Fibroblast of skin of right biceps (primary cell): ENCODE measurements at regions not wholly inside any gene's neighbourhood (a gene's known extent, or its start where the extent isn't known, plus 50 kb on each side); places are given as distances from the start of the nearest gene placed in this dataset.

Source experiments
- DNase-seq: peaks from one replicate; pipeline ENCODE4 v3.0.0-alpha.2; 2013

DNA sequence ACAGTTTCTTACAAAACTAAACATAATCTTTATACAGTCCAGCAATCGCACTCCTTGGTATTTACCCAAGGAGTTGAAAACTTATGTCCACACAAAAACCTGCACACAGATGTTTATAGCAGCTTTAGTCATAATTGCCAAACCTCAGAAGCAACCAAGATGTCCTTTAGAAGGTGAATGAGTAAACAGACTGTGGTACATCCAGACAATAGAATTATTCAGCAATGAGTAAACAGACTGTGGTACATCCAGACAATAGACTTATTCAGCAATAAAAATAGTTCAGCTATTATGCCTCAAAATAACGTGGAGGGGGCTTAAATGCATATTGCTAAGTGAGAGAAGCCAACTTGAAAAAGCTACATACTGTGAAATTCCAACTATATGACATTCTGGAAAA is 87.0 kb upstream of the GALNT2 start:
- no peak for DNase-seq

DNA sequence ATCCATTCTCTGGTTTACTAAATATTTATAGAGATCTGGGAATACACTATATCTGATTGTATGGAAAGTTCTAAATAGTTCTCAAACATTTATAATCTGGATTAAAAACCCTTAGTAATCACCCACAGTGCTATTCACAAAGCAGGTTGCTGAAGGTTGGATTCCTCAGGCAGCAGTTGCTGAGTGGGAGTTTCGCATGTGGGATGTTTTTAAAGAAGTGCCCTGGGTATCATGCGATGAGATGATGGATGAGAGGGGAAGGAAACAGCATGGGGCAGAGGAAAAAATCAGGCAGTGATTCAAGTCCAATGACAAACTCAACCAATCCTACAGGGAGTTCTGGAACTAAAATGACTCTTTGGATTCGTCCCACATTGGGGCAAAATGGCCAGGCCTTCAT is 85.3 kb upstream of the GALNT2 start:
- no peak for DNase-seq

DNA sequence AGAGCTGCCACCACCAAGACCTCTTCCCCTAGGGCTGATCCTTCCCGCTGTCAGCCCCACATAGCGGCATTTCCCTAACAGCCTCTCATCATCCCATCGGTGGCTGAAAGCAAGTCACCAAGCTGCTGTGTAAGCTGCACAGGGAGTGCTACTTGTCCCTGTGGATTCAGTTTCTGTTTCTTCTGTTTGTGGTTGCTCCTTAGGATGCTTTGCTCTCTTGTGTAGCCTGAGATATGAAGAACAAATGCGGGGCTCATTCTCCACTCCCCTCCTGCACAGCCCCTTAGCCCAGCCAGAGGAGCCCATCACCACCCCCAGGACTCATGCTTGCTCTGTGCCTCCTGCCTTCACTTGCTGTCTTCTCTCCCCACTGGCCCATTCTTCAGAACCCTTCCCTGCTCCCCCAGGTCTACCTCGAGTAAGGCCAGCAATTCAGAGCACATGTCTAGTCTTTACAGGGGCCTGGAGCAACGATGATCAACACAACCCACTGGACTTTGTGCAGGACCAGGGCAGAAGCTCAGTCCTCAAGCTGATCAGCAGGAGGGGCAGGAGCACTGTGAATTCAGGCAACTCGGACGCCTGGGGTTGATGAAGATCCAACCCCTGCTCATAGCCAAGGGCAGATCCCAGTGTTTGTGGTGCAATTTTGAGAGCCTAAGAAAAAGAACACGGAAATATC is 82.6 kb upstream of the GALNT2 start:
- no peak for DNase-seq

DNA sequence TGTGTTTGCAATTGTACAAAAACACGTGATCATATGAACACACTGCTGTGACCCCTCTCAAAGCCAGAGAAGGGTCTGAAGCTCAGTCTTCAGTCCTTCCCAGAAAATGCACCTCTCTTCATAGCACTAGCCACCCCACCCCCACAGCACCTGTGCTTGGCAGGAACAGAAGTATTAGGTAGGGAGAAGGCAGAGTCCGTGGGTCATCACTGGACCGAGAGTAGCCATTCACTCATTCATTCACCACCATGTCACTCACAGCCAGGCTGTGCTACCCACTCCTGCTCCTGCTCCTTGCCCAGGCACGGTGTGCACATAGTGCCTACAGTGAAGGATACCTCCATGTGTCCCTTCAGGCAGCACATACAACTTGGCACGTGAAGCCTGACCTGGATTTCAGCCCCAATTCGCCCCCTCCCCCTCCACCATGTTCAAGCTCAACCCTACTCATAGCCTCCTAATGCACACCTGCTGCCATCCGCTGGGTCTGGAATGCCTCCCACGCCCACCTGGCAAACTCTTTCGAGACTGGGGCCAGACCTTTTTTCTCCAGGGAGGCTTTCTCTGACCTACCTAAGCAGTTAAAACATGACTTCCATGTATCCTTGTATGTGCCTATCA is 81.9 kb upstream of the GALNT2 start:
- DNase-seq = no peak

DNA sequence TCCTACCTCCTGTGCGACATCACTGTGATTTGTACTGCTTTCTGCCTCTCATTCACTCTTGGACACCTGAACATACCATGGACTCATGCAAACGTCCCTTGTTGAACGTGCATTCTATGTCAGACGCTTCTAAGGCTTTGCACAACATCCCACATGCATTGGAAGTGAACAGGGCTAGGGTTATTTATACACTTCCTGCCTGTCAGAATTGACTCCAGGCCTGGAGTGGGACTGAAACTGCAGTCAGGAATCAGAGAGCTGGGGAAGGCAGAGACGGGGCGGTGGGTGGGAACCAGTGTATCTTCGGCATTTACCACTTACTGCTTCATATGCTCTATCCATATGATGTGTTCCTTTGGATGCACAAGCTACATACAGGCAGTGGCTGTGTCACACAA is 81.4 kb upstream of the GALNT2 start:
- no peak for DNase-seq

DNA sequence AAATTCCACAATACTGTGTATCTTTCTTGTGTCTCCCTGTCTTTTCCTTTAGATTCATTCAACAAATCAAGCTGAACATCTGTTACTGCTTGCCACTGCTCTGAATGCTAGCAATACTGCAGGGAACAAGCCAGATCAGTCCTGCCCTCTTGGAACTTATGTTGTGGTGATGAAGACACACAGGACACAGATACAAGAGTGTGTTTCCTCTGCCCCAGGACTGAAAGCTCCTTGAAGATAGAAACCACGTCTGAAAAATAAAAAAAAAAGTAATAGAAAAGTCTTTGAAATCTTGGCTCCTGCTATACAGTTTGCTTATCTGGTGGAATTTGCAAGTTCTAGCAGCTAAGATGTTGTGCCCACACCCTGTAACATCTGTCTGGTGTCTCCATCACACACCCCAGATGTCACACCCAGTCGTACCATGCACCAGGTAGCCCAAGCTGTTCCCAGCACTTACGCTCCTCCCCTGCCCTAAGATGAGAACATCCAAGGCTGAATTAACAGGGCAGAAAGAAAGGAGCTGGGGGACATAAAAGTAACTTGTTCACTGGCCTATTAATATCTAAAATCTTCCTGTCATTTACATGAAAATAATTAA is 80.2 kb upstream of the GALNT2 start:
- no peak for DNase-seq

DNA sequence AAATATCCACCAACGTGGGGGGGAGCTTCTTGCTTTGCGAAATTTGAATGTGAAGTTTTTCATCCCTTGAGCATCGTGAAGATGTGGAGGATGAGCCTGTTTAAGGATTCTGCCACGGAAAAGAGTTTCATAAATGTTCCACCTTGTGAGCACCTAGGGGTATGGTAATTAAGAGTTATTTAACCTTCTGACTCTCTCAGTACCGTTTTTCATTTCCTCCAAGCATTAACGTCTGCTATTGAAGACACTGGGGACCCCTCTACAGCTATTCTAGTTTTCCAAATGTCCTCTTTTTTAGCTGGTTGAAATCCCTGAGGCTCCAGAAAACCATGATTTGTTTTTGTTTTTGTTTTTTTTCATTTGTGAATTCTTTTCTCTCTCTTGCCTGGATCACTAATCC is 79.1 kb upstream of the GALNT2 start:
- no peak for DNase-seq

DNA sequence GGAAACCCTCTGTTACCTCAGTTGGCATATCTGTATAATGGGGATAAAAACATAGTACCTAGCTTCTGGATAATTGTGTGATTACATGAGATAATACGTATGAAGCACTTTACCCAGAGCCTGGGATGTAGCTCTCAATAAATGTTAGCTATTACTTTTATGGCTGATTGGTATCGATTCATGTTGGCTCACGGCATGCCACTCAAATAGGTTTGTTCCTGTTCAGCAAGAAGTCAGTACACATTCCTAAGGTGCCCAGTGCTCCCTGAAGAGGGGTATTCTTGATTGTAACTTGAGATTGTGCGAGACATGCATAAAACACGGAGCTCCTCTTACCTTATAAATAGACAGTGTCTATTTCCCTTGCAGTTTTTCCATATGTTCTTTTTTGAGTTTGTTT is 78.5 kb upstream of the GALNT2 start:
- DNase-seq = no peak

DNA sequence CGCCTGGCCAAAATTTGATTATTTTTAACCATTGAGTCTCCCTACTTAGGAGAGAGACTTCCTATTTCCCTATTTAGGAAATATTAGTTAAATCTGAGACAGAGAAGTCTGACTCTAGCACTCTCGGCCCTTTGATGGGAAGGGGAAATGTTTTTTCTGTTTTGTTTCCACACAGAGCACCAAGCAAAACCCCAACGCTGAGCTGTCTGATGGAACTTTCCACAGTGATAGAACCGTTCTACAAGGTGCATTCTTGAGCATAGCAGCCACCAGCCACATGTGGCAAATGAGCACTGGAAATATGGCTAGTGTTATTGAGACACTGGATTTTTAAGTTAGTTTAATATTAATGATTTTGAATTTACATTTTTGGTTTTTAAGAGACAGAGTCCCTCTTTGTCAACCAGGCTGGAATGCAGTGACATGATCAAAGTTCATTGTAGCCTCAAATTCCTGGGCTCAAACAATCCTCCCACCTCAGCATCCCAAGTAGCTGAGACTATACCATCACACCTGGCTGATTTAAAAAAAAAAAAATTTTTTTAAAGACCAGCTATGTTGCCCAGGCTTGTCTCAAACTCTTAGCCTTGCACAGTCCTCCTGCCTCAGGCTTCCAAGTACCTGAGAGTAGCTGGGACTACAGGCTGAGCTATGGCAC is 77.3 kb upstream of the GALNT2 start:
- DNase-seq = no peak

DNA sequence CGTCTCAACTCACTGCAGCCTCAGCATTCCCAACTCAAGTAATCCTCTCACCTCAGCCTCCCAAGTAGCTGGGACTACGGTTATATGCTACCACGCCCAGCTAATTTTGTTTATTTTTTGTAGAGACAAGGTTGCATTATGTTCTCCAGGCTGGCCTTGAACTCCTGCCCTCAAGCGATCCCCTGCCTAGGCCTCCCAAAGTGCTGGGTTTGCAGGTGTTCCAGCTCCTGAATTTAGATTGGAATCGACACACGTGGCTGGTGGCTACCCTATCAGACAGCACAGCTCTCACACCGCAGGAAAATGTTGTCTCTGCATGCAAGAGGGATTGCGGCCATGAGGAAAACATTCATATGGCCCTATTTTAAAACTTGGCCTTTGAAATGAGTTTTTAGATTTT is 76.7 kb upstream of the GALNT2 start:
- no peak for DNase-seq

DNA sequence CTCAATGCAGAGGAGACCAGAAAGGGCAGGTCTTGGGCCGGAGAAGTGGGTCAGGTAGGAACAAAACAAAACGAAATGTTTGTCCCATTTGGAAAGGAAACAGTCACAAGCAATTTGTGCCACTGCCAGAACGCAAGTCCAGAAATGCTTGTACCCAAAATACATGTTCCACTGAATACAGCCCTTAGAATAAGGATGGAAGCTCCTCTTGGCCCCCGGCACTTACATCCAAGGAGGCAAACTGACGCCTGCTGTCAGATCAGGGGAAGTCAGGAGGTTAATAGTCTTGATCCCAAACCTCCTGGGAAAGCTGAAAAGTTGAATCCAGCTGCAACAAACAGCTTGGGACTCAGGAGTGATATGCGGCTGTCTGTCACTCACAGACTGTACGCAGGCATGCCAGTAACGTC is 75.9 kb upstream of the GALNT2 start:
- no peak for DNase-seq

DNA sequence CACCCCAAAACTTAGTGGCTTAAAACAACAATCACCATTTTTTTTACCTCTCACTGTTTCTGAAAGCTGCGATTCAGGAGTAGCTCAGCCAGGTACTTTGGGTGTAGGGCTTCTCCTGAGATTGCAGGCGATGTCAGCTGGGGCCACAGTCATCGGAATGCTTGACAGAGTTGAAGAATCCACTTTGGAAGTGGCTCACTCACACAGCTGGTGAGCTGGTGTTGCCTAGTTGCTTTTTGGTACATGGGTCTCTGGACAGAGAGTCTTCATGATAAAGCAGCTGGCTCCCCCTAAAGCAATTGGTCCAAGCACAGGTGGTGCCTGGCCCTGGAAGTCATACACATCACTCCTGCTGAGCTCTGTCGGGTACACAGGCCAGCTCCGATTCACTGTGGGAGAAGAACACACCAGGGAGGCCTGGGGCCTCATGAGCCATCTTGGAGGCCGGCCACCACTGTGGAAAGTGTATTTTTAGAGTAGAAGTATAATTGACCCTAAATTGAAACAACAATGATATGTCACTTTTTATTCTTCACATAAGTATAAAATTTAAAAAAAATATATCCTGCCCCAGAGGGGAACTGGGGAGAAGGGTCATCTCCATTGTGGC is 75.2 kb upstream of the GALNT2 start:
- no peak for DNase-seq

DNA sequence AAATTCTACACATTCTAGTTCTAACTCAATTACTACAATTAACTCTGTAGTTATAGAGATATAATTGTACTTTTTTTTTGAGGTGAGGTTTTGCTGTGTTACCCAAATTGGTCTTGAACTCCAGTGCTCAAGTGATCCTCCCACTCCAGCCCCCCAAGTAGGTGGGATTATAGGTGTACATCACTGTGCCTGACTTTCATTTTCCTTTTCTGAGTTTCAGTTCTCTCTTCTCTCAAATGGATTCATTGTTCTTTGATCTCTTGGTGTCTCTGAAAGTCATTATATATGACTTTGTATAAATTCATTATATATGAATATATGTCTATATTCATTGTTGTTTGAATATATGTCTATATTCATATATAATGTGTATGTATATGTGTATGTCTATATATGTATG is 74.0 kb upstream of the GALNT2 start:
- no peak for DNase-seq

DNA sequence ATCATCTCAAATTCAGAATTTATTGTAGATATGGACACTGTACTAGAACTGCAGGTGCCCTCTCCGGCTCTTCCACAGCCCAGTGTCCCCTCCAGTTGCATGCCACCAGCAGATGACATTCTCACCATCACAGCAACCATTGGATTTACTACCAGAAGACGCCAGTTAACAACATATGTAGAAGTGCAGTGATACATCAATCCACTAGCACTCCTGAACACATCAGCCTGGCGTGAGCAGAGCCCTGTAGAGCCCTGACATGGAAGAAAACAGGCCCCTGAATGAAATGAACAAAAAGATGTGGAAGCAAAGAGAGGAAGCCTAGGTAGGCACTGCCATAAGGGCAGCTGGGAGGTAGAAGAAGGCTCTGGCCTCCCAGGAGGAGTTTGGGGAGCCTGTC is 73.1 kb upstream of the GALNT2 start:
- no peak for DNase-seq

DNA sequence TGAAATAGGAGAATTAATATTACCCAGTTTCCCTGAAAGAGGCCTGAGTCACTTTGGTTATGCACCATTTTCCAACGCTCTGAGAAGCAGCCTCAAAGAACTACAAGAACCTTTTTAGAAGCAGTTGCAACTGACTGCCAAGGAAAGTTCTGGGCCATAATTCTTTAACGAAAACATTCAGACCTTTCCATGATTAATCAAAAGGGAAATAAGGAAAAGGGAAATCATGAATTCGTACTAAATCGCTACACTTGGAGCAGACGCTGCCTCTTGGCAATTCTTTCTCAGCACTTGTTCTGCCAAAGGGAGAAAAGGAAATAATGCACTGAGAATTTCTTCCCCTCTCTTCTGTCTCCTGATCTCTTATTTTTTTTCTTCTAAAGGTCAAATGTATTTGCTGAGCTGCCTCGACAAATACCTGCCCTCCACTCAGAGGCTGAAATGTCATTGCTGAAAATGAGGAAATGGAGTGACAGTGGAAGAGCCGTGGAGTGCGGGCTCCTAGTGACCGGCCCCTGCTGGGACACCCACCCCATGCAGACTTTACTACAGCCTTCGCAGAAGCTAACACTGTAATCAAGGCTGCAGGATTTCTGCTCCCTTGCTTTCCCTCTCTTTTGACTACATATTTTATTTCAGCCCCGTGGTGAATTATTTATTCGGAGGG is 67.9 kb upstream of the GALNT2 start:
- DNase-seq = no peak

DNA sequence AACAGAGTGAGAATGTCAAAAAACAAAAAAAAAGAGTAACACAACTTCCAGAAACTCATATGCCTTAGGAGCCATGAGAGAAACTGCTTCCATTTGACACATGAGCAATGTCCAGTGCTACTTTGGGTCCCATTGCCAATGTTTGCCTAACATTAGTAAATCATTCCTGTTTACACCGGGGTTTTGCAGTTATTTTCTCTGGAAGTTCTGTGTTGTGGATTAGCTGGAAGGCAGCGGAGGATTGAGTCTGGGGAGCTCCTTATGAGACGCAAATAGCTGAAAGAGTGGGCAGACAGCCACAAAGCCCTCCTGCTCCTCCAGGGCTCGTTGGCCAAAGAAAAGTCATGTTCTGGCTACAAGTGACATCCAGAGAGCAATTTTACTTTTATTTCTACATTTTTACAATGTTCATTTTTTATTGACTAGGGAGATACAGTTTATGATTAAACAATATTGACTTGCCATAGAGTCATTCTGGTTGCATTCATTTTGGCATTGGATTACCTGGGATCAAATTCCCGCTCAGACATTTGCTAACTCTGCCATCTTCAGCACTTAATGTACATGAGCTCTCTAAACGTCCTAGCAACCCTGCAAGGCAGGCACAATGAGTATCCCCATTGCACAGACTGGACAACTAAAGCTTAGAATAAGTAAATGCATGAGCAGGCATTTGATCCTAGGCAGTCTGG is 66.4 kb upstream of the GALNT2 start:
- no peak for DNase-seq

DNA sequence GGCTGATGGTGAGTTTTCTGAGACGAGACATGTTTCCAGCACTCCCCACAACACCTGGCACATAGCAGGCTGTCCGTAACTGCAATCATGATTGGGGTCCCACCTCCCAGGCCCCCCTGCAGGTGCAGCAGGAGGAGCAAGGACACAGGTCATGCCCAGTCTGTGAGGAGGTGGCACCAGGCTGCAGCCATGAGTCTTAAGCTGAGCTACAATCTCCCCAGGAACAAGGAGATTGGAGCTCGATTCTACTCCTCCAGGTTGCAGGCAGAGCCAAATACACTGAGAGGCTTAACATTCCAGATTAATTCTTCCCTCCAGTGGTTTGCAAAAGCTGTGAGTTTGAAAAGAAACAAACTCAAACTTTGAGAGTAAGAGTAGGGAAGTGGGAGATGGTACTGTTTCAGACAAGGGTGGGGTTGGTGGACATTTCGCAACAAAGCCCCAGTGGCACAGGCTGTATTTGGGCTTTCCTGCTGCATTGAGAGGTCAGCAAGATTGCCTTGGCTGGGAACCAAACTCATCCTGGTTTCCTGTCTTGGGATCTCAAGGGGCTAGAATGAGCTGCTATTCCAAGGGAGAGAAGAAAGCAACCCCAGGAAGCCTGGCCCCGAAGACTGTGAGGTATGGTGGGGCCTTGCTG is 64.8 kb upstream of the GALNT2 start:
- DNase-seq = no peak

DNA sequence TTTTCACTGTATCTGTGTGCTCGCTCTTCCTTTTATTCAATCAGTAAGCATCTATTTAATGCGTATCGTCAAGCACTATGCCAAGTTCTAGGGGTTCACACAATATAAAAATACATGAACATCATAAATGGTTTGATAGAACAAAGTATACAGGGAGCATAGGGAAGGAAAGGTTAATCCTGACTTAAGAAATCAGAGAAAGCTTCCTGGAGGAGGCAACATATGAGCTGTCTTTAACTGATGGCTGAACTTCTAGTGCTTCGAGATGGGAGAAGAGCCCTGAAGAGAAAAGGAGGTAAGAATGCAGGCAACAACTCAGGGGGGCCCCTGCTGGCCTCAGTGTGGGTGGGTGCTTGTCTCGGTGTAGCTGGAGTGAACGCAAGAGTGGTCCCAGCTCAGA is 63.6 kb upstream of the GALNT2 start:
- no peak for DNase-seq

DNA sequence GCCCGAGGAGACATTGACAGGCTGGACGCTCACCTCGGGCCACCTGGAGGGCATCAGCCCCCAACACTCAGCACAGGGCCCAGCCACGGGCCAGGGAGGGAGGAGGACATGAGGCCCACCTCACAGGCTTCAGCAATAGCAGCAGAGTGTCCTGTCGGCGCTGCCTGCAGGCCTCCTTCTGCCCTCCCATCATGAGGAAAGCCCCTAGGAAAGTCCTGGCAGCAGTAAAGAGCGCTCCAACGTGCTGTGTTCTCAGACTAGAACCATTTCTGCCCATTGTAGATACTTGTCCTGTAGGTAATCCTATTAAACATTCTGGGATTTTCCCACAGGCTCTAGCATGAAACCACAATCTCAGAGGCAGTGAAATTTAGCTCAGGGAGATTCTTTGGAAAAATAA is 62.0 kb upstream of the GALNT2 start:
- DNase-seq = no peak

DNA sequence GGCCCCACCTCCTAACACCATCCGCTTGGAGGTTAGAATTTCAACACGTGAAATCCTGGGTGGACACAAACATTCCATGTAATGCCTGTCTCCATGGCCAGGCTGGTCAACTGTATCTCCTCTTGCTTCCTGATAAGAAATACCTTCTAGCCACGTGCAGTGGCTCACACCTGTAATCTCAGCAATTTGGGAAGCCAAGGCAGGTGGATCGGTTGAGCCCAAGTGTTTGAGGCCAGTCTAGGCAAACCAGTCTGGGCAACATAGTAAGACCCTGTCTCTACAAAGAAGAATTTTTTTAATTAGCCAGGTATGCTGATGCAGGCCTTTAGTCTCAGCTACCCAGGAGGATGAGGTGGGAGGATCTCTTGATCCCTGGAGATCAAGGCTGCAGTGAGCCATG is 58.3 kb upstream of the GALNT2 start:
- no peak for DNase-seq

DNA sequence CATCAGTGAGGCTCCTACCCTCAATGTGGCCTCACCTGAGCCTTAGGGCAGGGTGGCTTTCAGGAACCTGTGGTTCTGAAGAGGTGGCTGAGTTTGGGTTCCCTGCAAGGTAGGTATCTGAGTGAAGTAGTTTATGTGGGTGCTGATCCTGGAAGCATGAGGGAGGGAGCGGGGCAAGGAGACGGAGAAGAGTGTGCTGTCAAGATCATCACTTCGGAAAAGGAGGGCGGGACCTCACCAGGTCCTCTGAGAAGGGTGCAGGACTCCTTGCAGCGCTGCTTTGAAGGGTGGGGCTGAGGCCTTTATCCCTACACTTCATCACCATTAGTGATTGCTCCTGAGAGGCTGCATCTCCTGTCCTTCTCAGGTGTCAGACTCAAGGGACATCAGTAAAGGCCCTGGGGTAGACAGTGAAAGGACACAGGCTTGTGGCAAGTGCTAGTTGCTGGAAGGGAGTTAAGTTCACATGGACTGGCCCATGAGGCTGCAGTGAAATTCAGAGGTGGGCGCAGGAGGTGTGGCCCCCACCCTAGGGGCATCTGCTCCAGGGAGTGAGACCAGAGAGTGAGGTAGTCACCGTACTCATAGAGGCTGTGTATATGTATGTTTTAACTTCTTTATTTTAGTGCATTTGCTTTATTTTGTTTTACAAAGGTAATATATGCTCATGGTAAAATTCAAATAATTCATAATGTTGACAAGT is 57.3 kb upstream of the GALNT2 start:
- no peak for DNase-seq
